ENCODE measurements at regions not wholly inside any gene's neighbourhood (a gene's known extent, or its start where the extent isn't known, plus 50 kb on each side); places are given as distances from the start of the nearest gene placed in this dataset.
"Not testable (repeated sequence)": the region's sequence is repeated elsewhere in the genome, so short reads cannot be mapped to it uniquely, and the experiment has no call there.

GRCh38 chrX:40362291-40362690, 218.5 kb upstream of the ATP6AP2 start:
- not testable (repeated sequence) for TF ChIP-seq PBX3 (IDR thresholded peaks at IDR 0.05; ENCODE audit: insufficient replicate concordance, low read depth, low read length); SPI1 (IDR thresholded peaks at IDR 0.05; ENCODE audit: borderline replicate concordance, insufficient read depth, low read depth, low read length); PAX8 (IDR thresholded peaks at IDR 0.05); STAT3 (IDR thresholded peaks at IDR 0.05; ENCODE audit: low read depth, low read length); POLR2AphosphoS5 (IDR thresholded peaks at IDR 0.05; ENCODE audit: low read length); ZBED1 (IDR thresholded peaks at IDR 0.05; ENCODE audit: borderline replicate concordance); NRF1 (conservative IDR thresholded peaks at IDR 0.05; ENCODE audit: low read depth, low read length); ZBTB11 (CRISPR knock-in tag; IDR thresholded peaks at IDR 0.05); CTCF (IDR thresholded peaks at IDR 0.05 in 2 of 3, conservative IDR thresholded peaks at IDR 0.05 in 1 of 3; ENCODE audit: control insufficient read depth in 2 of 3, extremely low read depth in 1 of 3, insufficient read depth in 1 of 3, low read depth in 3 of 3, low read length in 3 of 3); TAF1 (IDR thresholded peaks at IDR 0.05; ENCODE audit: borderline replicate concordance, low read depth, low read length); CREB1 (IDR thresholded peaks at IDR 0.05; ENCODE audit: low read depth); EED (IDR thresholded peaks at IDR 0.05; ENCODE audit: low read depth); RAD21 (IDR thresholded peaks at IDR 0.05; ENCODE audit: insufficient read depth, low read depth, low read length); KLF5 (IDR thresholded peaks at IDR 0.05; ENCODE audit: partially characterized antibody)
